ENCODE measurements at regions not wholly inside any gene's neighbourhood (a gene's known extent, or its start where the extent isn't known, plus 50 kb on each side); places are given as distances from the start of the nearest gene placed in this dataset.

GRCh38 chr2:220736778-220737177, 835.3 kb downstream of the EPHA4 start:
- FAIRE-seq (no peak), ATAC-seq (no peak), DNase-seq (no peak)
- TF ChIP-seq CTCF (IDR thresholded peaks at IDR 0.05): no peak
- no peak overlapping the region for H3K27ac ChIP-seq
- WGBS, 2 donors: 33 to 35% methylated on average over 4 of the region's 4 CpGs
- H3K27me3 ChIP-seq: no peaks in the 10 kb centered on the region
- H3K4me3 ChIP-seq: no peak overlapping the region
- H3K4me1 ChIP-seq: no peaks in the 10 kb centered on the region
- no peaks in the 10 kb centered on the region for H3K36me3 ChIP-seq
- H3K9me3 ChIP-seq: no peaks in the 10 kb centered on the region
- intact Hi-C loops (cut with DNase I): no loop called here

DNA sequence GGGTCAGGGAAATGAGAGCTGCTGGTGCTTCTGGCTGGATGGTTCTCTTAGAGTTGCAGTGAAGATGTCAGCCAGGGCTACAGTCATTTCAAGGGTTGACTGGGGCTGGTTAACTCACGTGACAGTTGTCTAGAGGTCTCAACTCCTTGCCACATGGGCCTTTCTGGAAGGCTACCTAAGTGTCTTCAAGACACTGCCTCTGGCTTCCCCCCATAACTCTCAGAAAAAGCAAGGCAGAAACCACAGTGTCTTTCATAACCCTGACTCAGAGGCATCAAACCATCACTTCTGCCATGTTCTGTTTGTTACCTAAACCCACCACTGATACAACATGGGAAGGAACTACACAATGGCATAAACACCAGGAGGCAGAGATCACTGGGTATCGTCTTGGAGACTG, 828.9 kb downstream of the EPHA4 start:
- Histone ChIP-seq H3K27ac (no peak overlapping the region), H3K36me3 (no peaks in the 10 kb centered on the region), H3K27me3 (no peaks in the 10 kb centered on the region), H3K4me1 (no peaks in the 10 kb centered on the region), H3K4me3 (no peak overlapping the region), H3K9me3 (no peaks in the 10 kb centered on the region)
- ATAC-seq (no peak), DNase-seq (no peak), FAIRE-seq (no peak)
- 52 to 53% methylated on average over 2 of the region's 2 CpGs for WGBS, 2 donors
- no peak for TF ChIP-seq CTCF (IDR thresholded peaks at IDR 0.05)
- intact Hi-C loops (cut with DNase I): no loop called here

- H3K27ac ChIP-seq: no peak overlapping the region
- no peaks in the 10 kb centered on the region for H3K4me1 ChIP-seq
- ATAC-seq: no peak
- no peaks in the 10 kb centered on the region for H3K9me3 ChIP-seq
- no peaks in the 10 kb centered on the region for H3K36me3 ChIP-seq
- no peak overlapping the region for H3K4me3 ChIP-seq
- DNase-seq: no peak
- FAIRE-seq: no peak
- intact Hi-C loops (cut with DNase I): no loop called here
- TF ChIP-seq CTCF (IDR thresholded peaks at IDR 0.05): no peak
- no peaks in the 10 kb centered on the region for H3K27me3 ChIP-seq
- WGBS, 2 donors: 22 to 23% methylated on average over 2 of the region's 2 CpGs
Observed at GRCh38 chr2:220744861-220745260, 827.2 kb downstream of the EPHA4 start.

DNA sequence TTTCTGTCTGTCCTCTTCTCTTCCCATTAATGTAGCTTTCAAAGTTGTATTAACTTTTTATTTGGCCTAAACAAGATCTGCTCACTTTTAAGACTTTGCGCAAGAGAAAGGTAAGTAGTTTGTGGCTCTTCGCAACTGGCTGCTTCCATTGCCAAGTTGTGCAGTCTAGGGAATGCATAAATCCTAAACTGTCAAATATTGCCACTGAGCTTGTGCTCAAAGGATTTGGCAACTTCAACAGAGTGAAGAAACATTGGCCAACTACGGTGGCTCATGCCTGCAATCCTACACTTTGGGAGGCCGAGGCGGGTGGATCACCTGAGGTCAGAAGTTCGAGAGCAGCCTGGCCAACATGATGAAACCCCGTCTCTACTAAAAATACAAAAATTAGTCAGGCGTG, 826.4 kb downstream of the EPHA4 start:
- no peak overlapping the region for H3K27ac ChIP-seq
- H3K9me3 ChIP-seq: no peaks in the 10 kb centered on the region
- intact Hi-C loops (cut with DNase I): no loop called here
- H3K4me3 ChIP-seq: no peak overlapping the region
- H3K36me3 ChIP-seq: no peaks in the 10 kb centered on the region
- ATAC-seq: no peak
- 83 to 88% methylated on average over 8 of the region's 8 CpGs for WGBS, 2 donors
- TF ChIP-seq CTCF (IDR thresholded peaks at IDR 0.05): no peak
- no peaks in the 10 kb centered on the region for H3K4me1 ChIP-seq
- no peak for DNase-seq
- H3K27me3 ChIP-seq: no peaks in the 10 kb centered on the region
- no peak for FAIRE-seq

DNA sequence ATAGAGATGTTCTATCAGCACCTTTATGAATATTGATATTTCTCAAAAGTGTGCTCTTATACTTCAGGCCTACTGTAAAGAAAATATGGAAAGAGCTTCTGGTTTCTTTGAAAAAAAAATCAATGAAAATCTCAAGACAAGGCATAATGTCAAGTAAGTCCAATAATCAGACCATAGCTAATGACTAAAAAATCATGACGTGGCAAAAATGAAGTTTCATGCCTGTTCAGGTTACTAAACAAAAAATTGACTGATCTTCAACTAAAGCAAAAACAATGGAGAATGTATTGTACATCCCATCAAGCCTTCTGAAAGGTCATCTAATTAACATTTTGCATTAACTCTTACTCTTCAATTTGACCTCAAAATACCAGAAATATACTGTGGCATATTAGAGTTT, 824.4 kb downstream of the EPHA4 start:
- no peak overlapping the region for H3K27ac ChIP-seq
- intact Hi-C loops (cut with DNase I): no loop called here
- H3K36me3 ChIP-seq: no peaks in the 10 kb centered on the region
- FAIRE-seq (no peak), DNase-seq (no peak), ATAC-seq (no peak)
- H3K4me3 ChIP-seq: no peak overlapping the region
- TF ChIP-seq CTCF (IDR thresholded peaks at IDR 0.05): no peak
- no peaks in the 10 kb centered on the region for H3K4me1 ChIP-seq
- H3K27me3 ChIP-seq: no peaks in the 10 kb centered on the region
- WGBS, 2 donors: 64 to 65% methylated on average over 1 of the region's 1 CpG
- H3K9me3 ChIP-seq: no peaks in the 10 kb centered on the region

Data from pancreas (tissue), 10 donors.